ENCODE measurements at regions not wholly inside any gene's neighbourhood (a gene's known extent, or its start where the extent isn't known, plus 50 kb on each side); places are given as distances from the start of the nearest gene placed in this dataset.

DNA sequence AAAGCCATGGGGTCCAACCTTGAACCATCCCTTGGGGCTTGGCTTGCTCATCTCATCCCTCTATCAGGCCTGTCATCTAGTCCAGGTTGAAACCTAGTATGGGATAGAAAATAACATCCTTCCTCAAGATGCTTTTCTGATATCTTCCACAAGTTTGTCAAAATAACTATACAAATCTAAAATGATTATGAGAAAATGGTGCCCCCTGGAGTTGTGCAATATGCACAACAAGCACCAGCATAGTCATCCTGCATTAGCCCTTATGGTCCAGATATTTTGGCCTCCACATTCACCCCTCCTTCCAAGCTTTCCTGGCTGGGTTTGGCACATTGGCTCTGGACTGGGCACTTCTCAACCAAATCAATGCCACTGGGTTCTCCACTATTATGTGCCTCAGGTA lies 101.2 kb downstream of the TBX19 start:
- TF ChIP-seq POLR2A (IDR thresholded peaks at IDR 0.05) = no peak
- TF ChIP-seq CTCF (IDR thresholded peaks at IDR 0.05) = no peak
